ENCODE measurements at regions not wholly inside any gene's neighbourhood (a gene's known extent, or its start where the extent isn't known, plus 50 kb on each side); places are given as distances from the start of the nearest gene placed in this dataset.

DNA sequence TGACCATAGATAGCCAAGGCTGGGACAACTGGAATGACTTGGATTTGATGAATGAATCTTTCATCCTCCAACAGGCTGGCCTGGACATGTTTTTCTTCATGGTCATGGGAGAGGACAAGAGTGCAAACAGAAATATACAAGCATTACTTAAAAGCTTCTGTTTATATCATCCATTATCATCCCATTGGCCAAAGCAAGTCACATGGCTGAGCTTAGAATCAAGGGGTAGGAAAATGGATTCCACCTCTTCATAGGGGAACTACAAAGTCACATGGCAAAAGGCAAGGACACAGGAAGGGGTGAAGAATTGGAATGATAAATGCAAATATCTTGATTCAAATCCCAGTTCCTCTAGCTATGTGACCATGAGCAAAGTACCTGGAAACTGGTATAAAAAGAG is 90.2 kb upstream of the BARHL2 start:
- H3K9me3 Mint-ChIP-seq (ENCODE audit: low read depth): peaks cover 29% of the 10 kb centered on the region
- H3K4me1 Mint-ChIP-seq (ENCODE audit: low read depth): no peaks in the 10 kb centered on the region
- peaks cover 6% of the 10 kb centered on the region for H3K27me3 Mint-ChIP-seq (ENCODE audit: low read depth)
- H3K36me3 Mint-ChIP-seq (ENCODE audit: low read depth): peaks cover 5% of the 10 kb centered on the region
- H3K27ac Mint-ChIP-seq (ENCODE audit: unreplicated experiment): no peak overlapping the region
- TF ChIP-seq, protein P1, sequence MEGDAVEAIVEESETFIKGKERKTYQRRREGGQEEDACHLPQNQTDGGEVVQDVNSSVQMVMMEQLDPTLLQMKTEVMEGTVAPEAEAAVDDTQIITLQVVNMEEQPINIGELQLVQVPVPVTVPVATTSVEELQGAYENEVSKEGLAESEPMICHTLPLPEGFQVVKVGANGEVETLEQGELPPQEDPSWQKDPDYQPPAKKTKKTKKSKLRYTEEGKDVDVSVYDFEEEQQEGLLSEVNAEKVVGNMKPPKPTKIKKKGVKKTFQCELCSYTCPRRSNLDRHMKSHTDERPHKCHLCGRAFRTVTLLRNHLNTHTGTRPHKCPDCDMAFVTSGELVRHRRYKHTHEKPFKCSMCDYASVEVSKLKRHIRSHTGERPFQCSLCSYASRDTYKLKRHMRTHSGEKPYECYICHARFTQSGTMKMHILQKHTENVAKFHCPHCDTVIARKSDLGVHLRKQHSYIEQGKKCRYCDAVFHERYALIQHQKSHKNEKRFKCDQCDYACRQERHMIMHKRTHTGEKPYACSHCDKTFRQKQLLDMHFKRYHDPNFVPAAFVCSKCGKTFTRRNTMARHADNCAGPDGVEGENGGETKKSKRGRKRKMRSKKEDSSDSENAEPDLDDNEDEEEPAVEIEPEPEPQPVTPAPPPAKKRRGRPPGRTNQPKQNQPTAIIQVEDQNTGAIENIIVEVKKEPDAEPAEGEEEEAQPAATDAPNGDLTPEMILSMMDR (IDR thresholded peaks at IDR 0.05): no peak
- no peak overlapping the region for H3K4me3 Mint-ChIP-seq (ENCODE audit: unreplicated experiment)
- no peak for DNase-seq (ENCODE audit: low spot score)

- H3K4me3 Mint-ChIP-seq (ENCODE audit: unreplicated experiment): no peak overlapping the region
- TF ChIP-seq, protein P1 (IDR thresholded peaks at IDR 0.05): no peak
- H3K27me3 Mint-ChIP-seq (ENCODE audit: low read depth): peaks cover 20% of the 10 kb centered on the region
- peaks cover 8% of the 10 kb centered on the region for H3K36me3 Mint-ChIP-seq (ENCODE audit: low read depth)
- no peaks in the 10 kb centered on the region for H3K4me1 Mint-ChIP-seq (ENCODE audit: low read depth)
- DNase-seq (ENCODE audit: low spot score): no peak
- H3K27ac Mint-ChIP-seq (ENCODE audit: unreplicated experiment): no peak overlapping the region
- peaks cover 20% of the 10 kb centered on the region for H3K9me3 Mint-ChIP-seq (ENCODE audit: low read depth)
These were observed 85.5 kb upstream of the BARHL2 start for GRCh38 chr1:90802622-90803021.

DNA sequence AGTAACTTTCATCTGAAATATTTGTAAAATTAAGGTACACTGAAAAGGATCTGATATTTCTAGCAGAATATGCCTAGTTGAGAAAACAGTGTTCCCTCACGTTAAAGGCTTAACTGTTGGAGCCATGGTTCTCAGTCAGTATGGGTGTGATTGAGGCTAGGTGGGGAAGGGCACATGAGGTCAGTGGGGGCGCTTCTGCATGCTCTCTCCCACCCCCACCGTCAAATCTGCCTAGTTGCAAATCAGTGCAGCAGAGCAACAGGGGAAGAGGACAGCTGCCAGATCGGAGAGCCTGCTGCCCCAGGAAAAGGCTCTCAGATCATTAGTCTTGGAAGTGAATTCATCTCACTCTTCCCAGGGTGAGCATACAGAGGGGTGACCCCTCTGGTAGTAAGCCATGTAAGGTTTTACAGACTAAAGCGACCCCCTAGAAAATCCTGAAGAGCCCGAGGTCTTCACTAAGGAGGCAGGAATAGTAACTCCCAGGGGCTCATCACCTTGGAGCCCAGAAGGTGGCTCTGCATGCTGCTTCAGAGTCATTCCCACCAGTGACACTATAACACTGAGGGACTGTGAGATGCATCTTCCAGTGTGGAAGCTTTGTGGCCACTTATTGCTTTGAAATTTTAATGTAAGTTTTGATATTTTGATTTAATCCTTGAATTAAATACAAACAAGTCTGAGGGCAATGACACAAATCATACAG is 83.1 kb upstream of the BARHL2 start:
- Mint-ChIP-seq H3K4me3 (ENCODE audit: unreplicated experiment) (no peak overlapping the region), H3K27ac (ENCODE audit: unreplicated experiment) (no peak overlapping the region), H3K36me3 (ENCODE audit: low read depth) (peaks cover 5% of the 10 kb centered on the region), H3K27me3 (ENCODE audit: low read depth) (peaks cover 23% of the 10 kb centered on the region), H3K9me3 (ENCODE audit: low read depth) (peaks cover 14% of the 10 kb centered on the region), H3K4me1 (ENCODE audit: low read depth) (no peaks in the 10 kb centered on the region)
- DNase-seq (ENCODE audit: low spot score): no peak
- TF ChIP-seq, protein P1 (IDR thresholded peaks at IDR 0.05): no peak

DNA sequence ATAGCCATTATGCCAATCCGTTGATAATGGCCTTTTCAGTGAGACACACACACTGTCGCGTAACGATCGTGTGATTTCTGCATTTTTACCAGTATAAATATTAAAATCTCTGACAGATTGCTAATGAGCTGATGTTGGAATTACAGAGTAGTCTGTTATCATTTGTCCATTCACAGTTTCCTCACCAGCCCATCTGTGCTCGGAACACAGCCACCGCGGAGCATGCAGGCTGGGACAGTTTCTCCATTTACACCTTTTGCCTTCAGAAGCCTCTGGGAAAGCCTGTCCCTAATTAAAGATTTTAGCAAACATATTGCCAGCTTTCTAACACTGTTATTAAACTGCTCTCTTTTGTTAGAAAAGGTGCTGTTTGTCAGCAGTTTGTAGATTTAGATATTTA is 82.2 kb upstream of the BARHL2 start:
- DNase-seq (ENCODE audit: low spot score): no peak
- H3K36me3 Mint-ChIP-seq (ENCODE audit: low read depth): peaks cover 5% of the 10 kb centered on the region
- H3K9me3 Mint-ChIP-seq (ENCODE audit: low read depth): peaks cover 8% of the 10 kb centered on the region
- H3K27ac Mint-ChIP-seq (ENCODE audit: unreplicated experiment): no peak overlapping the region
- no peaks in the 10 kb centered on the region for H3K4me1 Mint-ChIP-seq (ENCODE audit: low read depth)
- TF ChIP-seq, protein P1 (IDR thresholded peaks at IDR 0.05): no peak
- peaks cover 26% of the 10 kb centered on the region for H3K27me3 Mint-ChIP-seq (ENCODE audit: low read depth)
- no peak overlapping the region for H3K4me3 Mint-ChIP-seq (ENCODE audit: unreplicated experiment)

DNA sequence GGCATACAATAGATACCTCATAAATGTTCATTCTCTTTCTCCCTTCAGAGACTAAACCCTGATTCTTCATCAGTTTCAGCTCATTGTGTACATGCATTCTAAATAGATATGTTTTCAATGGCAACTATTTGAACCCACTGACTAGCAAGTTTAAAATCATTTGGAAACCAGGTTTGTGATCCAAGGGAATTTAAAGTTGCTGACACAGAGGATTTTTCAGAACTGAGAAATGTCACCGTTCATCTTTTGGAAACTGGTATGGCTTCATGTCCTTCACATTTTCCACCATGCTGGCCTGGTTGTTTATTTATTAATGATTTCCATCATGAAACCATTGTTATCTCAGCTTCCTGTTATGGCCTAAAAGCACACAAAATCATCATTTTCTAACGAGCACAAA is 81.8 kb upstream of the BARHL2 start:
- Mint-ChIP-seq H3K36me3 (ENCODE audit: low read depth) (peaks cover 5% of the 10 kb centered on the region), H3K27ac (ENCODE audit: unreplicated experiment) (no peak overlapping the region), H3K4me1 (ENCODE audit: low read depth) (no peaks in the 10 kb centered on the region), H3K27me3 (ENCODE audit: low read depth) (peaks cover 29% of the 10 kb centered on the region), H3K9me3 (ENCODE audit: low read depth) (peaks cover 7% of the 10 kb centered on the region), H3K4me3 (ENCODE audit: unreplicated experiment) (no peak overlapping the region)
- no peak for DNase-seq (ENCODE audit: low spot score)
- TF ChIP-seq, protein P1 (IDR thresholded peaks at IDR 0.05): no peak
